HG02798 (cell line): ENCODE measurements at regions not wholly inside any gene's neighbourhood (a gene's known extent, or its start where the extent isn't known, plus 50 kb on each side); places are given as distances from the start of the nearest gene placed in this dataset.

Experiments used
- ATAC-seq: cut with Tn5 transposase; IDR thresholded peaks from one replicate; pipeline ENCODE4 v1.9.1; 2021; ENCODE audit warnings: mild to moderate bottlenecking; ENCODE audit not compliant: unreplicated experiment, poor library complexity

DNA sequence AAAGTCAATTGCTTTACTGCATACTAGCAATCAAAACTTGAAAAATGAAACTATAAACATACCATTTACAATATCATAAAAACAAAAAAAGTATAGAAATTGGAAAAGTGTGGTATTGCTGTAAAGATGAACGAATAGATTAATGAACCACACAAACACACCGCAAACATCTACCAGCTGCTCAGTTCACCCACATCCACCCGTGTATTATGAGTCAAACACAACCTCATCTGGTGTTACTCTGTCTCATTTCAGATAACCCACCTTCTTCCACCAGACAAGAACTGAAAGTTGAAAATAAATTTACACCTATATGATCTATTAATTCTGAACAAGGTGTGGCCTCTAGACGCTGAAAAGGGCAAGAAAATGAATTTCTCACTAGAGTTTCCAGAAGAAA lies 53.3 kb downstream of the BLID start:
- no peak for ATAC-seq

DNA sequence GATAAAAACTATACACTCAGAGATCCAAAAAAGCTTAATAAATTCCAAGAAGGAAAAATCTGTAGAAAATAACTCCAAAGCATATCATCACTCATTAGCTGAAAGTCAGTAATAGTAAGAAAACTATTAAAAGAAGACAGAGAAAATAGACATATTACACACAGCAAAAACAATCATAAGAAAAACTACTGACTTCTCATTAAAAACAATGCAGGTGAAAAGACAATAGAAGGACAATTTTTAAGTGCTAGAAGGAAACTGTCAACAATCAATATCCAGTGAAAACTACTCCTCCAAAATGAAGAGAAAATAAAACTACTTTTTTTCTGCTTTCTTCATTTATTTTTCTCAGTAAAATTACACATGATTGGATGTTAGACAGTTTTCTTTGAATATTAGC lies 56.5 kb downstream of the BLID start:
- ATAC-seq = no peak

DNA sequence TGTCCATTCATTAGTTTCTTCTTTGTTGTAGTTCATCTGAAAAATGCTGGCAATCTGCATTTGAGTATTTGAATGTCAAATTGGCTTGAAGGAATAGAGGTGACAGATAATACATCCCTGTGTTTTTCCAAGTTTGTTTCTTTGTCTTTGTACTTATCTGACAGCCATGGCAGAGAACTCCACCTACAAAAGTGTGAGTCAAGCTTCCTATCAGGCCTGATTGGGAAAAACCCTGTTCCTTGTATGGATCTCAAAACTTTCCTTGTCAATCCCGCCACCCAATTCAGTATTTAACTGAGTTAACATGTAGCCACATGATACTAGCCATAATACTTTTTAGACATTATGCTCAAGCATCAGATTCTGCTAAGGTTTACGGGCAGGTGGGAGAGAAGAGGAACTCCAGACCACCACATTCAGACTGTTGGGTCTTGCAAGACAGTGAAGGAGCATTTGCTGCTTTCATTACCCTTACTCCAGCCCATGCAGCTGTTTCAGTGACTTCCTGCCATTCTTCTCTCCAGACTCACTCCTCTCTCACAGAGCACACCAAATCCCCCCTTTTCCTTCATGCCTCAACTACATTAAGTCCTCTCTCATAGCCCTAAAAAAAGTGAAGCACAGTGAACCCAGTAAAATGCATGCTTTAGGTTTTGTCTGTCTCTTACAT lies 65.9 kb downstream of the BLID start:
- ATAC-seq = no peak

DNA sequence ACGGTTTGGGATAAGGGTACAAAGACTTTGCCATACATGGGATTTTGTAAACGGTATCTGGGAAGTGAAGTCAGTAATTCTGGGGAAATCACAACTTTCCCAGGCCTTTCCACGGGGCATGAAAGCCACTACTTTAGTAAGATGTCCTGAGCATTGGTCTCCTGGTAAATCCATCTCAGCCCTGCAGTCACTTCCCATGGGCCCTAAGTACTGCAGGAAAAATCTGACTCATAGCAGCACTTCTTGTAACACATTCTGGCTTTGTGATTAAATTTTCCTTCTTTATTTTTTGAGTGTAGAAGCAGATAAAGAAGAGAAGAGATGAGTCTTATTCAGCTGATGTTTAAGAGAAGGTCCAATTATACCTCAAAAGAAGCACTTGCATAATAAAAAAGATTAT lies 67.6 kb downstream of the BLID start:
- ATAC-seq = no peak

DNA sequence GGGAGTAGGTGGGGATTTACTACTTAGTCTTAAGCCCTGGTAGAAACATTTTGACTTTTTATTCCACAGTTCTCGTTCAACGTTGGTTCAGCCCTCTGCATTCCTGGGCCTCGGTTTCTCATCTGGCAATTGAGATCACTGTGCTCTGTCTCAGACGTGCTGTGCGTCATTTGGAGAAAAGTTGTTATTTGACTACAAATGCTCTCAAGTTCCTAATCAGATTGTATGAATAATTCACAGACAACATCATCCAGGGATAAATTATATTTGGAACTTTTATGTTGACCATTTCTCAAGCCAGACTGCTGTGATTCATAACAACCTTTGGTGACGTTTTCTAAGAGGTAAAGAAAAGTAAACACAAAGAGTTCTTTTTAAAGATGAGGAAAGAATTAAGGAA lies 69.2 kb downstream of the BLID start:
- no peak for ATAC-seq

DNA sequence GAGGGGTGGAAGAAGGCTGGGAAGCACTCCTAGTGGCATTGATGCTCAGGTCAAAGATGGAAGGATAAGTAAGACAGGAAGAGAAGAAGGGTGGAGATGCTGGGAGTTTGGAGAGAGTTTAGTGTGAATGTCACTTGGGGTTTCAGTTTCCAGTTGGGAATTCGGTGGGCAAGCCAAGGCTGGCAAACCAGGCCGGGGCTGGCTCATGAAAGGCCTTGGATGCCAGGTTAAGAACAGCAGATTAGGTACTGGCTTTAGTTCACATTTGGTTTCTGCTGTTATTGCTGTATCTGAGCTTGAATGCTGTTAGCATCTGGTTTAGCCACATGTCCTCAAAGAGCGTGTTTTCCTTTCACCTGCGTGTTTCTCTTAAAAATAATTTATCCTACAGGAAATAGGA lies 69.6 kb downstream of the BLID start:
- ATAC-seq = no peak

DNA sequence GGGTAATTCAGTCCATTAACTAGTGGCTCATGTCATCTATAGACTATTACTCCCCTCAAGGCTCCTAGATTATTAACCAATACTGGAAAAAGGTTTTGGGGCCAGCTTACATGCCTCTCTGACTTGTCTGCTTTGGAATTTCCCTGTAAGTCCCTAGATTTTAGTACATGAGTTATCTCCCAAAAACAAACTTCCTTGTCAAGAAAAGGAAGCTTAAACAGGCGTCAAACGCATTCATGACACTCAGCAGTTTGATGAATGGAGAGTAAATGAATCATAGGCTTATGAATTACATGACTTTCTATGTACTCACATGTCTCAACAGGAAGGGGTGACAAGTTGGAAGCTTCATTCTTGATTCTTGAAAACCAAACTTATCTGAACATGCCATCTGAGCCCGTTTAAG lies 70.8 kb downstream of the BLID start:
- no peak for ATAC-seq

DNA sequence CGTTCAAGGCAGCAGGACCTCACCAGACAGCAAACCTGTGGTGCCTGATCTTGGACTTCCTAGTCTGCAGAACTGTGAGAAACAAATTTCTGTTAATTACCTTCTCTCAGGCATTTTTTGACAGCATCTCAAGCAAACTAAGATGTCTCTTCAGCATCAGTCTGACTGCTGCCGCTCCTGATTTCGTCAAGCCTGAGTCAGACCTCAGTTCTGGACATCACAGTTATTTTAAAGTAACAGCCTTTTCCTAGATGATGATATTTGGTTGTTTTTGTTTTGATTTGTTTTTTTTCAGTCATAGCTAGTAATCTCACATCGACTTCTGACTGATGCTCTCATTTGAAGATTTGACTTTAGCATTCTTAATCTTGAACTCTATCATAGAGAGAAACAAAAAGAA lies 71.9 kb downstream of the BLID start:
- ATAC-seq = no peak

DNA sequence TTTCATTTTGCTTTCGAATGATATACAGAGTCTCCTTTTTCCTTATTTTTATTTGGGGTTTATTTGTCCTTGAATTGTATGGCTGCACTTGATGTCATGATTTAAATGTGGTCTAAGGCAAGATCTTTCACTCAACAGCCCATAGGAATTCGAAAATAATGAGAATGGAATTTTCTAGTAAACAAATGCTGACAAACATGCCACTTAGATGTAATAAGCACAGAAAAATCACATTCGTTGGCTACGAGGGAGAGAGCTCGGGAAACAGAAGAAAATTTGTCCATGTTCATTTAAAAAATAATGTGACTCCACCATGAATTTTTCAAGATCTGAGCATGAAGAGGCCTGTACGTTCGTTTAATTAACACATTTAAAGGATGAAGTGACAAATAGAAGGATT lies 73.0 kb downstream of the BLID start:
- no peak for ATAC-seq

DNA sequence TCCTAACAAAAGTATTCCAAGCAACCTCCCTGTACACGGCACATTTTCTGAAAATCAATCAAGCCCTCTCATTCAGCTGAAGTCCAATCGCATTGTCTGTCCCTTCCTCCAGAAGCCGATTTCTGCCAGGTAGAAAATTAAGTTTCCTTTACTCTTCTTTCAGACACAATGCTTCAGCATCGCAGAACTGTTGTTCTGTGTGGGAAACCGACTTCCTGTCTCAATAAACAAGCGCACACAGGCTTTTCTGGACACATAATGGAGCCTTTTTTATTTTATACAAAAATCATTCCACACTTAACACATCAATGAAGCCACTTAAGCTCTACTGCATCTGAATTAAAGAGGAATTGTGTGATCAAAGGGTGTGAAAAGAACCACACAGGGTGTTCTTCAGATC lies 75.6 kb downstream of the BLID start:
- ATAC-seq = no peak

DNA sequence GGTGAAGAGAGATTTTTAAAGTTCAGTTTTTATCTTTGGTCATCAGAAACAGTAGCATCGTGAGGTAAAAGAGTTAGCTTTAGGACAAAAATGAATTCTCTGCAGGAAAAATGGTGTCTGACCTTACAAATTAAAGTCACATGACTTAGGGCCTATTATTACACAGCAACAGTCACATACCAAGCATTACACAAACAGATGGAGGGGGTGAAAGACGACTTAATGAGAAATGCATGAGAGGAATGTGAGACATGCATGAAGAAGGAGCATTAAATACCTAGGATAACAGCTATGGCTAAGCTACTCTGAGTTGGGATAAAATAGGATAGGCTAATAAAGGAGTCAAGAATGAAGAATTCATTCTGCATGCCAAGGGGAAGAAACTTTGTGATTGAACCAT lies 77.5 kb downstream of the BLID start:
- ATAC-seq = no peak

DNA sequence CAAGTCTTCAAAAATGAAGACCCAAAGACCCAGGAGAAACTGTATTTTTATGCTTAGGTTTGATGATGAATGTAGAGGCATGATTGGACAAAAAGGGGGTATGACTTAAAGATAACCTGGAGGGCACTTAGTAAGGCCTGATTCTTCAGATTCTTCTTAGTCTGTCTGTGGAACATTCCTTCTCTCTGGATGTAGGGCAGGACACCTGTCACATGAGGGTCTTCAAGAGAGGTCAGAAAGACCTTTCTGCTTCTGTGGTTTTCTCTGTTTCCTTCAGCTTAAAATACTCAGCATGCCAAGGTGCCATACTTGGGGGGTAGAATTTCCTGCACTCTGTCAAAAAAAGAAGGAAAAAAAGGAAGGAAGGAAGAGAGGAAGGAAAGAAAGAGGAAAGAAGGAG lies 78.1 kb downstream of the BLID start:
- ATAC-seq = no peak

DNA sequence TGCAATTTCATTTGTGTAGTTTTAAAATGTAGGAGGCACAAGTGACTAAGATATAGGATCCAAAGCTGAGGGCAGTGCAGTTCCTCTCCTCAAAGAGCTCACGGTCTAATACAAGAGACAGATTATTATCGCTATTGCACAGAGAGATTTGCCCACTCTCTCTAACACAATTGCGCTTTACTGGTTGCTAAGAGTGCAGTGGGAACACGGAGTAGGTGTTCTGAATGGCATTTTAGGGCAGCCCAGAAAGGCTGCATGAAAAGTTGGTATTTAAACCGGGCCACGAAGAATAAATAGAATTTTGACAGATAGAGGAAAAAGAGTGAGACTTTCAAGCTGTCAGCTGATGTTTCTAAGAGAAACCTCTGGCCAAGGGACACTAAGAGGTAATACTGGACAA lies 79.5 kb downstream of the BLID start:
- ATAC-seq = no peak

DNA sequence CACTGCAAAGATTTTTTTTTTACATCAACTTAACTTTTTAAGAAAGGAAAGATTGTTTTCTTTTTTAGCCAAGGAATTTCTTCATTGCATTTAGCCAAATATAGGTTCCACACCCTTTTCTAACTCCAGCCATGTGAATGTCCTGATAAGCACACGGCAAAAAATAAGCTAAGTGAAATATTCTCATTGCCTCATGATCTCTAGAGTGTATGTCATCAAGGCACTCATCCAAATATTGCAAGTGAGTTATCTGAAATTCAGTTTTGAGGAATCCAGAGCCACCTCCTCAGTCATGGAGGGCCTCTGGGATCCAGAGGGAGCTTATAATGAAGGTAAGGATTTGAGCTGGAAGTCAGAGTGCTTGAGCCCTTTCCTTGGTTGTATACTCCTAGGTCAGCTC lies 80.0 kb downstream of the BLID start:
- ATAC-seq = no peak

DNA sequence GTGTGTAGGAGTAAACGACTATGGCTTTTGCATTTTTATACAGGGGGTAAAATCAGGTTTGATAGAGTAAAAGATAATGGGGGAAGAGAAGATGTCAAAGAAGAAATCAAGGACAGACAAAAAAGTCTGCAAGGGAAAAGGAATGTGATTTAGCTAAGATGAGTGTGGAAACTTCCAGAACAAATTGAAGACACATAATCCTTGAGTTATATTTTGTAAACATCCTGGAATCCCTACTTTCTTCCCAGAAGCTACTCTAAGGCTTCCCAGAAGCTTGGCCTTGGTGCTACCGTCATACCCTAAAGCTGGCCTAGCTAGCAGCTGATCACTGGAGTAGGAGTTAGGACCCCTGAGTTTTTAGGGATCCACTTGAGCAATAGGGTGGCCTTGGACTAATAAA lies 82.4 kb downstream of the BLID start:
- no peak for ATAC-seq

DNA sequence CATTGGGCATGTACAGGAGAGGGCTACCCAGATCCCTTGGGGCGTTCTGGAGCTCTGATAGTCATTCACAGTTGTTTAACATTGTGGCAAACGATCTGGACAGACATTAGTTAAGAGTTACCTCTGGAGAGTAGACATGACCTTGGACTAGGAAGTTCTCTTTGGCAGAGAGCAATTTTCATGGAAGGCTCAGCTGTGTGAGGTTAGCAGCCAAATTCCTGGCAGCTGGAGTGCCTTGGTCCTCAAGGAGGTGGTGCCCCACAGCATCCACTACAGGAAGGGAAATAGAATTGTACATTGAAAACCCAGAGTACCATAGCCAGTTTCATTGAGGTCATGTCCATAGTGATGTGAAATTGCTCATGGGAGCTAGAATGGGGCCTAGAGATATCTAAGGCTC lies 82.8 kb downstream of the BLID start:
- ATAC-seq = no peak

DNA sequence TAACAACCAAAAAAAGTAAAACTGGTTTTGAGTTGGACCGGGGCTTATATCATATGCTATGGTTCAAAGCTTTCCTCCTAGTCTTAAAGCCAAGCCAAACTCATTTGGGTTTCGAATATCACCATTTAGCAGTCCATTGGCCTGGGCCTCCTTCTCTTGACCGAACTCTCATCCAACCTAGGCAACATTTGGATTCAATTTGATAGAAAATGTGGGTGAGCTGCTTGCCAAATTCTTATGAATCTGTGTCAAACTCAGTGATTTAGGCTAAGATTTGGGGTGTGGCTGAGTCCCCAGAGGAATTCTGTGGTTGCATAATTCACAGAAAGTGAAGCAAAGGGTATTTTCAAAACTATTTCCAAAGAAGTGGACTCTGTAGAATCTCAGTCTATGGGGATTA lies 83.7 kb downstream of the BLID start:
- no peak for ATAC-seq

DNA sequence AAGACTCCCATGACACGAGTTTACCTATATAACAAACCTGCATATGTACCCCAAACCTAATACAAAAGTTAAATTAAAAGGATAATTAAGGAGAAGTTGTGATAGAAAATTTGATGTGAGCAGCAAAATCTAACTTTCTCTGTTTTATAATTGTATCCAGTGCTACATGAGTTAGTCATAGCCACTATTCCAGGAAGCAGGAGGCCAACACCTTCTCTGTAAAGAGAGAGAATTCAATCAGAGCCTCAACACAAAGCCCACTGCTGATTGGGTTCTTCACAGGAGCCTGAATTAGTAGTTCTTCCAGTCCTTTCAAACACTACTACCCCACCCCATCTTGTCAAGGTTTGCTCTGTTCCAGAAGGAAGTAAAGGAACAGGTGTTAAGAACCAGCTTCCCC lies 84.2 kb downstream of the BLID start:
- no peak for ATAC-seq

DNA sequence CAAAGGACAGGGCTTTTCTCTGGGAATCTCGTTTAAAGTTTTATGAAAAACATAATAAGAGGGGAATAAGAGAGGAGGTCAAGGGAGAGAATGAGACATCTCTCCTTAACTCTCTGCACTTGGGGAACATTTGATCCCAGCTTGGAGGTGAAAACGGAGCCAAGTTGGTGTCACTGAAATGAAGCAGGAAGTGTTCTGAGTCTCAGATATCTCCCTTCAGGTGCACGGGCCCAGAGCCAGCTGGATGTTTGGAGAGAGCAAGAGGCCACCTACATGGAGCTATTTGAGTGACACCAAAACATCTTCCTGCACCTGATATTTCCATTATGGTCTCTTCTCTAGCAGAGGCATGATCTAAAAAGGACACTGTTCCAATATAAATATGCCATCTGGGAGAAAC lies 85.7 kb downstream of the BLID start:
- ATAC-seq = no peak

DNA sequence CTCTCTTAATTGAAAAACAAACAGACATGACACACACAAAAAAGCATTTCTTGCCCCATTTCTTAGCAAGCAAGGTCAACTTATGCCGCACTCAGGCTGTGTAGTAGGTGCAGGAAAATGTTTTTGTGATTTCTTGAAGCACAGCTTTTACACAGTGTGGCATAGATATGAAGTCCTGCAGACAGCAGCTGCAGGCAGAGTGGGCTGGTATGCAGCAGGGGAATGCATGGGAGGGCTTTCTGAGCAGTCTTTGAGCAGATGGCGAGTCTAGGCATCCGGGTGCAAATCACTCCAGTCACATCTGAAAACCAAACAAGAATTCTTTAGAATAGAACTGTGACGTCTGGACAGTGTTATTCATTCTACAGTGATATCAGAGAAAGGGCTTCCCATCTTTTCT lies 87.5 kb downstream of the BLID start:
- ATAC-seq = no peak

DNA sequence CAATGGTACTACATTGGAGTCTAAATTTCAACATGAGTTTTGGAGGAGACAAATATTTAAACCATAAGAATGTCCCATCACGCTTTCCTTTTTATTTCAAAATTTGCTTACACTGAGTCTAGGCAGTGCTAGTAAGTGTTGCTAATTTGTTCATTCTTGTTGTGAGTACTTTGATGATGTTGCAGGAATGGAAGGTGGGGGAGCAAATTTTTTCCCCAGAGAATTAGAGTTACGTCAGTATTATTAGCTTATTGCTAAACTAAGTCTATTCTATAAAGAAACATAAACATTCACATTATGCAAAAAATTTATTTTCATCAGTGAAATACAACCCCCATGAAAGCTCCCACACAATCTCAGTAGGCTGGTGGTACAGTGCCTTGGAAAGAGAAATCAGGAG lies 88.0 kb downstream of the BLID start:
- ATAC-seq = no peak

DNA sequence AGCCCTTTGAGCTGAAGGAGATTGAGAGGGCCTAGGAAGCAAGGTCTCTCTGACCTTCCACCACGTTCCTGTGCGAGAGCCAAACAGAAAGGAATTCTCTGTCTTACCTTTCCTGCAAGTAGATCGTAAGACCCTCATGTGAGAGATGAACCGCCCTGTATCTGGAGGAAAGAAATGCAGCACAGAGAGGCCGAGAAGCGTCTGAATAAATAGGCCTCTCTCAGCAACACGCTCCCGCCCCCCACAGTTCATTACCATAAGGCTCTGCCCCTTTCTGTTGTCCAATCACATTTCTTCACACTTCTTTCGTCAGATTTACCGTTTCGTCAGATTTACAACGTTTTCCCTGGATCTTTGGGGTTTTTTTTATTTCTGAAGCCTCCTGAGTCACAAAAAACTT lies 90.3 kb downstream of the BLID start:
- ATAC-seq = no peak

DNA sequence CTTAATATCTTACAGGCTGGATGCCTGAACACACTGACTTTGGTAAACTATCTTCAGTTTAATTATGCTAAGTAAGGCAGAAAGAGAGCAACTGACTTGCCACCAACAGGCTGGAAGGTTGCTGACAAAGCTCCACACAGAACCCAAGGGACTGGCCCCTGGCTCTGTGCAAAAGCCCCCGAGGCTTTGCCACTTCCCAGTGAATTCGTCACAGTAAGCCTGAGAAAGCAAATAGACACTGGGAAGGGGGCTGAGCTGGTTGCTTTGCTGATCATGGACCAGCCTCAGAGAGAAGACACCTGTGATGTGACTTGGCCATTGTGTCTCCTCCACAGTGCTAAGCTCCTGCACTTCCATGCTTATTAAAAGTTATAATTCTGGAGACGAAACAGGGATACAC lies 91.7 kb downstream of the BLID start:
- no peak for ATAC-seq
